ENCODE measurements at regions not wholly inside any gene's neighbourhood (a gene's known extent, or its start where the extent isn't known, plus 50 kb on each side); places are given as distances from the start of the nearest gene placed in this dataset.

- Histone ChIP-seq H3K36me3 (ENCODE audit: control insufficient read depth, insufficient read depth, low read length) (no peaks in the 10 kb centered on the region), H3K27me3 (ENCODE audit: control insufficient read depth, insufficient read depth, low read length) (no peaks in the 10 kb centered on the region), H3K4me3 (ENCODE audit: low read depth, low read length) (no peak overlapping the region)
- DNase-seq (ENCODE audit: low read depth): no peak
- ChIA-PET POLR2A (interaction anchor here (1.2 kb wide), 1 partner anchor 22 kb away, joined by 3 read pairs; no protein-coding TSS in a partner anchor), CTCF (interaction anchor here (1.1 kb wide), 1 partner anchor 20 kb away, joined by 3 read pairs; no protein-coding TSS in a partner anchor)
- TF ChIP-seq CTCF (IDR thresholded peaks at IDR 0.05; ENCODE audit: insufficient read depth, low read depth, low read length): no peak
These were observed 71.6 kb downstream of the ACKR3 start for GRCh38 chr2:236641051-236641726.

- Histone ChIP-seq H3K27me3 (ENCODE audit: control insufficient read depth, insufficient read depth, low read length) (no peaks in the 10 kb centered on the region), H3K4me3 (ENCODE audit: low read depth, low read length) (no peak overlapping the region), H3K36me3 (ENCODE audit: control insufficient read depth, insufficient read depth, low read length) (no peaks in the 10 kb centered on the region)
- no peak for DNase-seq (ENCODE audit: low read depth)
- TF ChIP-seq CTCF (IDR thresholded peaks at IDR 0.05; ENCODE audit: insufficient read depth, low read depth, low read length): no peak
- POLR2A ChIA-PET: interaction anchor here (0.8 to 1.6 kb wide), 4 partner anchors 16 to 30 kb away, joined by 3 to 5 read pairs (median 4); no protein-coding TSS in a partner anchor
- CTCF ChIA-PET: interaction anchor here (0.5 to 1.3 kb wide), 6 partner anchors 20 to 377 kb away, joined by 3 to 6 read pairs (median 4); no protein-coding TSS in a partner anchor
These were observed 72.5 kb downstream of the ACKR3 start for GRCh38 chr2:236642125-236642524.

- Histone ChIP-seq H3K36me3 (ENCODE audit: control insufficient read depth, insufficient read depth, low read length) (no peaks in the 10 kb centered on the region), H3K27me3 (ENCODE audit: control insufficient read depth, insufficient read depth, low read length) (no peaks in the 10 kb centered on the region), H3K4me3 (ENCODE audit: low read depth, low read length) (no peak overlapping the region)
- ChIA-PET CTCF (interaction anchor here (0.5 to 1.3 kb wide), 9 partner anchors 10 to 376 kb away, joined by 3 to 6 read pairs (median 3); no protein-coding TSS in a partner anchor), POLR2A (interaction anchor here (0.6 to 1.6 kb wide), 6 partner anchors 15 to 72 kb away, joined by 3 to 5 read pairs (median 3); no protein-coding TSS in a partner anchor)
- 0 out of 2 replicates have a peak, but pooled peaks have one; percentile 8 for TF ChIP-seq CTCF (IDR thresholded peaks at IDR 0.05; ENCODE audit: insufficient read depth, low read depth, low read length)
- peak; percentile 100 for DNase-seq (ENCODE audit: low read depth)
These were observed 73.1 kb downstream of the ACKR3 start for GRCh38 chr2:236642584-236643291.

- Histone ChIP-seq H3K27me3 (ENCODE audit: control insufficient read depth, insufficient read depth, low read length) (no peaks in the 10 kb centered on the region), H3K36me3 (ENCODE audit: control insufficient read depth, insufficient read depth, low read length) (no peaks in the 10 kb centered on the region), H3K4me3 (ENCODE audit: low read depth, low read length) (no peak overlapping the region)
- POLR2A ChIA-PET: interaction anchor here (1.0 to 1.6 kb wide), 2 partner anchors 19 to 73 kb away, joined by 3 to 5 read pairs; no protein-coding TSS in a partner anchor
- no peak for DNase-seq (ENCODE audit: low read depth)
- TF ChIP-seq CTCF (IDR thresholded peaks at IDR 0.05; ENCODE audit: insufficient read depth, low read depth, low read length): no peak
- CTCF ChIA-PET: interaction anchor here (0.7 to 1.3 kb wide), 2 partner anchors 9 to 36 kb away, joined by 3 to 5 read pairs; no protein-coding TSS in a partner anchor
These were observed 73.9 kb downstream of the ACKR3 start for GRCh38 chr2:236643480-236643879.

- Histone ChIP-seq H3K27me3 (ENCODE audit: control insufficient read depth, insufficient read depth, low read length) (no peaks in the 10 kb centered on the region), H3K4me3 (ENCODE audit: low read depth, low read length) (no peak overlapping the region), H3K36me3 (ENCODE audit: control insufficient read depth, insufficient read depth, low read length) (no peaks in the 10 kb centered on the region)
- DNase-seq (ENCODE audit: low read depth): no peak
- no peak for TF ChIP-seq CTCF (IDR thresholded peaks at IDR 0.05; ENCODE audit: insufficient read depth, low read depth, low read length)
- POLR2A ChIA-PET: no interaction called here
- CTCF ChIA-PET: no interaction called here
These were observed 74.4 kb downstream of the ACKR3 start for GRCh38 chr2:236644067-236644466.
